ENCODE measurements at regions not wholly inside any gene's neighbourhood (a gene's known extent, or its start where the extent isn't known, plus 50 kb on each side); places are given as distances from the start of the nearest gene placed in this dataset.

DNA sequence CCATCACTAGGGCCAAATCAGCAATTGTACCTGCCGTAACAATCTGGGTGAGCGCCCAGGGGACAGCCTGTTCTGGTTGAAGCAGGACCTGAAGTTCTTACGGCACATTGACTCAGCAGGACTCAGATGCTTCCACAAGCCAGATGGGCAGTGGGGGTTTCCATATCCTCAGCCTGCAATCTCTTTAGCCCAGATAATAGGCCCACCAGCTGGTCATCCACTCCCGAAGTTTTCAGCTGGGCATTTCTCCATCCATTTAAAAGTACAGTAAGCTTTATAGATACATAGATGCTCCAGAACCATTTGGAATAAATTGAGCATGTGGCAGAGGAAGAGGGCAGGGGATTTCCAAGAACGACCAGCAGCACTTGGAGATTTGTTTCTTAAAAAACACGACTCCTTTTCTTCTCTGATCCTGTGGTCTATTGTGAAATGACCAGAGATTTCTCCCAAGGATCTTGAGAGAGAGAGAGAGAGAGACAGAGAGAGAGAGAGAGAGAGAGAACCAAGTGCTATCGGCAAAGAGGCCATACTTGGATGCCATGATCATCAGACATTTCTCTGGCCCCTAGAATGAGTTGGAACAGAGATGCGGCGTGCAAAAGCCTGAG, 74.8 kb upstream of the PLXNC1 start:
- H3K4me3 ChIP-seq (replicated peaks; ENCODE audit: low read depth, low read length) = no peak overlapping the region
- TF ChIP-seq, protein P1, sequence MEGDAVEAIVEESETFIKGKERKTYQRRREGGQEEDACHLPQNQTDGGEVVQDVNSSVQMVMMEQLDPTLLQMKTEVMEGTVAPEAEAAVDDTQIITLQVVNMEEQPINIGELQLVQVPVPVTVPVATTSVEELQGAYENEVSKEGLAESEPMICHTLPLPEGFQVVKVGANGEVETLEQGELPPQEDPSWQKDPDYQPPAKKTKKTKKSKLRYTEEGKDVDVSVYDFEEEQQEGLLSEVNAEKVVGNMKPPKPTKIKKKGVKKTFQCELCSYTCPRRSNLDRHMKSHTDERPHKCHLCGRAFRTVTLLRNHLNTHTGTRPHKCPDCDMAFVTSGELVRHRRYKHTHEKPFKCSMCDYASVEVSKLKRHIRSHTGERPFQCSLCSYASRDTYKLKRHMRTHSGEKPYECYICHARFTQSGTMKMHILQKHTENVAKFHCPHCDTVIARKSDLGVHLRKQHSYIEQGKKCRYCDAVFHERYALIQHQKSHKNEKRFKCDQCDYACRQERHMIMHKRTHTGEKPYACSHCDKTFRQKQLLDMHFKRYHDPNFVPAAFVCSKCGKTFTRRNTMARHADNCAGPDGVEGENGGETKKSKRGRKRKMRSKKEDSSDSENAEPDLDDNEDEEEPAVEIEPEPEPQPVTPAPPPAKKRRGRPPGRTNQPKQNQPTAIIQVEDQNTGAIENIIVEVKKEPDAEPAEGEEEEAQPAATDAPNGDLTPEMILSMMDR (IDR thresholded peaks at IDR 0.05; ENCODE audit: low read length, missing control alignments) = no peak
- peak; percentile 37 for DNase-seq (ENCODE audit: low read depth)

DNA sequence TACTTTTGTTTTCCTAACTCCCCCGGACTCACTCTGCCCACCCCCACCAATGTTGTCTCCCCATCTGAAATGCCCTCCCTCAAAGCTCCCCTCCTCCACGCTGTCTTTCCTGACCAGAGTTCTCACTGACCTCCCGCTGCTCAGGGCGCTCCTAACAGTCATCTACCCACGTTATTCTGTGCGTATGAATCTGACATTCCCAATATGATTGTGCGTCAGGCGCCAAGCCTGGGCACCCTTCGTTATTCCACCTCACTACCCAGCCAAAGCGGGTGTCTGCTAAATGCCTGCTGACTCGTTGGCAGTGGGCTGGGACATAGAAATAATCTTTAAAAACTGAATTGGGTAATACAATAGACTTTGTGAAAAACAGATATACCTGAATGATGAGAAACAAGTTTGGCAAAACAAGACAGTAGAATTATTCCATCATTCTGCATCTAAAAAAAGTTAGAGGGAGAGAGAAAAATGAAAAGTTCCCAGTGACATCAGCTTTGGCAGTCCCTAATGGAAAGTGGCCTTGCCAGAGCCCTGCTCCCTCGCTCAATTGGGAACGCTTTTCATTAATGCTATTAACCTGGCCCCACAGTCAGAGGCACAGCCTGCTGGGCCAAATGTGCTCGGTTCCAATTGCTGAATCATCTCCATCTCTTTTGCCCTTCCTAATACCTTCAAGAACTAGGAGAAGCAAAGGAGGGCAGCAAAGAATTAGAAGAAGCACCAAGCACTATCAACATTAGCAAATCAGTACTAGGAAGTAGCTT, 74.0 kb upstream of the PLXNC1 start:
- H3K4me3 ChIP-seq (replicated peaks; ENCODE audit: low read depth, low read length) = no peak overlapping the region
- DNase-seq (ENCODE audit: low read depth) = no peak
- TF ChIP-seq, protein P1 (IDR thresholded peaks at IDR 0.05; ENCODE audit: low read length, missing control alignments) = no peak

DNA sequence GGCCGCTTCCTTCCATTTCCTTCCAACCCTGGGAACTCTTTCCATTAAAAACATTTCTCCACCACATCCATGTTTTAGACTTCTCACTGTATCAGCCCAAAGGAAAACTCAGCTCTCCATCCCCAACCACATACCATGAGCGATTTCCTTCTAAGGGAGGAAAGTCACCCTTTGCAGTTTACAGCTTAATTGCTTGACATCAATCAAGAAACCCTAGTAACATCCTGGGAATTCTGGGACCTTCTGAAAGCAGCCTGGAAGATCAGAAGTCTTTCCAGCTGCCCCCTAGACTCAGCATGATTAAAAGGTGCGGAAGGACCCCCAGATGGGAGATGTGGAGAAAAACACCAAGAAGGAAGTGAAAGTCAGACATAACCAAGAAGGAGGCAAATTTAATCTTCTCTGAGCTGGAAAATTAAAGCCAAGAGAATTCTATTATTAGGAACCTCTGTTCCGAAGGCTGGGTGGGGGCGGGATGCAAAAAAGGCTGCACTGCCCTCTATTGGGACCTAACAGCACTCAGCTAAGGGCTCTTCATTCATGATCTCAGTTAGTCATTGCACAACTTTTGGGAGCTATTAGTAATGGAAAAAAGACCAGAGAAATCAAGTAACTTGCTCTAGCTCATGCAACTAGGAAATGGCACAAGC, 73.3 kb upstream of the PLXNC1 start:
- H3K4me3 ChIP-seq (replicated peaks; ENCODE audit: low read depth, low read length) = no peak overlapping the region
- TF ChIP-seq, protein P1 (IDR thresholded peaks at IDR 0.05; ENCODE audit: low read length, missing control alignments) = peak; percentile 80
- DNase-seq (ENCODE audit: low read depth) = peak; percentile 93

DNA sequence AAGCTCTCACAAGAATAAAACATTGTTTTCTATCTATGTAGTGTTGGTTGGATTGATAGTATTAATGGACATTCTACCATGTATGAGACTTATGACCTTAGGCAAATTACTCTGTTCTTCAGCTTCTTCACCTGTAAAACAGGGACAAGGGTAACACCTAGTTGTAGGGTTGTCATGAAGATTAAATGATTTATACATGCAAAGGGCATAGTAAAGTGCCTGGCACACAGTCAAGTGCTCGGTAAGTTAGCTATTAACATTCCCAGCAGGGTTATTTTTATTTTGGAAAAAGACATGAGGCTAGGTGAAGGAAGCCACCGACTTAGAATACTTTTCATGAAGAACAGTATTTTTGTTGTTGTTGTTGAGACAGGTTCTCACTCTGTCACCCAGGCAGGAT, 71.2 kb upstream of the PLXNC1 start:
- TF ChIP-seq, protein P1 (IDR thresholded peaks at IDR 0.05; ENCODE audit: low read length, missing control alignments) = no peak
- H3K4me3 ChIP-seq (replicated peaks; ENCODE audit: low read depth, low read length) = no peak overlapping the region
- DNase-seq (ENCODE audit: low read depth) = no peak

DNA sequence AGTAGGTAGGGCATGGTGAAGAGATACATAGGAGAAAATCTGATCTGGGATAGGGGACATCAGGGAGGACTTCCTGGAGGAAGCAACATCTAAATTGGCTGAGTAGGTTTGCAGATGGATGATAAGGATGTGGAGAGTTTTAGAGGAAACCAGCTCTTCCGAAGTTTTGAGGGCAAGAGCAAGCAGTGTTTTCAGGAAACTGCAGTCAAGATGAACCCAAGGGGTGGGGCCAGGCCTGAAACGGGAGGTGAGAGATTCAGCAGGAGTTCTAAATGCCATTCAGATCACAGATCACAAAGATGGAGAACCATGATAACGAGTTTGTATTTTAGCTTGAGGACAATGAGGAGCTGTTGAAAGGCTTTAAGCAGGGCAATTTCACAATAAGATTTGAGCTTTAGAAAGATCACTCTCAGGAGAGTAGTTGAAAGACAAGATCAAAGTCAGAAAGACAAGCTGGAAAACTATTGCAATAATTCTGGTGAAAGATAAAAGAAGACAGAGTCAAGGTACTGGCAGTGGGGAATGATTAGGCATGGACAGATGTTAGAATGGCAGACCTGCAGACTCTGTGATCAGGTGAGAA, 70.1 kb upstream of the PLXNC1 start:
- H3K4me3 ChIP-seq (replicated peaks; ENCODE audit: low read depth, low read length) = no peak overlapping the region
- DNase-seq (ENCODE audit: low read depth) = no peak
- TF ChIP-seq, protein P1 (IDR thresholded peaks at IDR 0.05; ENCODE audit: low read length, missing control alignments) = no peak

DNA sequence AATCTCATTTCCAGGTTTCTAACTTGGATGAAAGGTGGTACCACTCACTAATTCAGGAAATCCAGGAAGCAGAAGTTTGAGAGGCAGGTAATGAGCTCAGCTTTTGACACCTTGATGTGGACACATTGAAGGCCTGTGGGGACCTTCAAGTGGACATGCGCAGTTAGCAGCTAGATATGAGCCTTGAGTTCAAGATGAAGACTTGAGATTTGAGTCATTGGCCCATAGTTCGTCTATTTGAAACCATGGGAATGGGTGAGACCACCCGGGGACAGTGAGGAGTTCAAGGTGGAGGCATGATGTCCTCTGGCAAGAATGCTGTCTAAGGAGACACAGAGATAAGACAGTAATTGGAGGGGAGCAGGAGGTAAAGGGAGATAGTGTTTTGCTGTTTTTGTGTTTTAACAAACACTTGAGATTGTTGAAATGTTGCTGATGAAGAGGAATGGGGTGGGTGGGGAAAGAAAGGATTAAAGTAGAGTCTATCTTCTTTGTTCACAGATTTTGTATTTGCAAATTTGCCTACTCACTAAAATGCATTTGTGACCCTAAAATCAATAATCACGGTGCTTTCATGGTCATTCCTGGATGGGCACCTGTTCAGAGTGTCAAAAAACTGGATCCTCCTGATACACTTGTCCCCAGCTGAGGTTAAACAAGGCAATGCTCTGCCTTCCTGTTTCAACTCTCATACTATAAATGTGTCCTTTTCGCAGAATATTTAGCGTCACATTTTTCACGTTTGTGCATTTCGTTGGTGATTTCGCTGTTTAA, 69.5 kb upstream of the PLXNC1 start:
- TF ChIP-seq, protein P1 (IDR thresholded peaks at IDR 0.05; ENCODE audit: low read length, missing control alignments) = no peak
- no peak overlapping the region for H3K4me3 ChIP-seq (replicated peaks; ENCODE audit: low read depth, low read length)
- DNase-seq (ENCODE audit: low read depth) = no peak
